Peyer's patch (tissue), 4 donors: ENCODE measurements at regions not wholly inside any gene's neighbourhood (a gene's known extent, or its start where the extent isn't known, plus 50 kb on each side); places are given as distances from the start of the nearest gene placed in this dataset.

Source experiments
- DNase-seq, 3 donors: peaks; one replicate each; pipeline ENCODE4 v3.0.0-alpha.2; 2017 to 2019
- H3K27ac ChIP-seq, 4 donors: fragments of 200-600 bp; sonication (generic); one replicate each; pipeline ENCODE4 v1.5.1; 2016 to 2019
- H3K27me3 ChIP-seq, 2 donors: fragments of 200-600 bp; sonication (generic); one replicate each; pipeline ENCODE4 v1.5.1; 2019
- H3K36me3 ChIP-seq, 3 donors: fragments of 200-600 bp; sonication (generic); one replicate each; pipeline ENCODE4 v1.5.1; 2016 to 2019
- H3K4me1 ChIP-seq, 4 donors: fragments of 200-600 bp; sonication (generic); one replicate each; pipeline ENCODE4 v1.5.1; 2016 to 2019
- H3K4me3 ChIP-seq, 4 donors: fragments of 200-600 bp; sonication (generic); 1 replicate in 3 of 4; 2 replicates in 1 of 4; pipeline ENCODE4 v1.5.1; 2016 to 2019; ENCODE audit warnings: mild to moderate bottlenecking in 1 of 4
- H3K9me3 ChIP-seq, 4 donors: fragments of 200-600 bp; sonication (generic); one replicate each; pipeline ENCODE4 v1.5.1; 2016 to 2019; ENCODE audit warnings: mild to moderate bottlenecking in 1 of 4
- CTCF ChIP-seq, 6 experiments: fragments of 450-650 bp in 4 of 6; fragments of 200-600 bp in 2 of 6; sonication (generic) in 1 of 6; IDR thresholded peaks; one replicate each; pipeline ENCODE4 v1.5.1; 2017 to 2019; ENCODE audit warnings: antibody characterized with exemption in 6 of 6, mild to moderate bottlenecking in 3 of 6, moderate library complexity in 1 of 6
- POLR2A ChIP-seq, 2 donors: fragments of 450-650 bp; IDR thresholded peaks; one replicate each; pipeline ENCODE4 v1.5.1; 2017; ENCODE audit warnings: antibody characterized with exemption in 2 of 2, mild to moderate bottlenecking in 2 of 2, moderate library complexity in 2 of 2

- Histone ChIP-seq H3K9me3 (no peaks in the 10 kb centered on the region), H3K27me3 (no peaks in the 10 kb centered on the region), H3K36me3 (no peaks in the 10 kb centered on the region), H3K4me1 (no peaks in the 10 kb centered on the region), H3K4me3 (no peak overlapping the region), H3K27ac (no peak overlapping the region)
- TF ChIP-seq POLR2A (IDR thresholded peaks at IDR 0.05), result no peak
- no peak for TF ChIP-seq CTCF (IDR thresholded peaks at IDR 0.05)
- DNase-seq, result no peak
Observed at GRCh38 chr1:219772265-219773036, 155.9 kb downstream of the SLC30A10 start.

GRCh38 chr1:219771080-219771479 lies 157.3 kb downstream of the SLC30A10 start:
- H3K27ac ChIP-seq, result no peak overlapping the region
- TF ChIP-seq CTCF (IDR thresholded peaks at IDR 0.05), result no peak
- no peak for TF ChIP-seq POLR2A (IDR thresholded peaks at IDR 0.05)
- H3K4me1 ChIP-seq, result no peaks in the 10 kb centered on the region
- H3K27me3 ChIP-seq, result no peaks in the 10 kb centered on the region
- H3K9me3 ChIP-seq, result no peaks in the 10 kb centered on the region
- no peak overlapping the region for H3K4me3 ChIP-seq
- DNase-seq, result no peak
- no peaks in the 10 kb centered on the region for H3K36me3 ChIP-seq

- Histone ChIP-seq H3K27me3 (no peaks in the 10 kb centered on the region), H3K36me3 (no peaks in the 10 kb centered on the region), H3K4me1 (no peaks in the 10 kb centered on the region), H3K4me3 (no peak overlapping the region), H3K9me3 (no peaks in the 10 kb centered on the region), H3K27ac (no peak overlapping the region)
- TF ChIP-seq POLR2A (IDR thresholded peaks at IDR 0.05) (no peak), CTCF (IDR thresholded peaks at IDR 0.05) (no peak)
- no peak for DNase-seq
Observed at GRCh38 chr1:219763321-219763720, 150.4 kb upstream of the ZC3H11B start.

GRCh38 chr1:219761208-219761860 lies 148.4 kb upstream of the ZC3H11B start:
- no peaks in the 10 kb centered on the region for H3K27me3 ChIP-seq
- no peak overlapping the region for H3K27ac ChIP-seq
- H3K9me3 ChIP-seq, result no peaks in the 10 kb centered on the region
- no peak for DNase-seq
- H3K4me3 ChIP-seq, result no peak overlapping the region
- H3K36me3 ChIP-seq, result no peaks in the 10 kb centered on the region
- H3K4me1 ChIP-seq, result no peaks in the 10 kb centered on the region
- TF ChIP-seq CTCF (IDR thresholded peaks at IDR 0.05) (no peak), POLR2A (IDR thresholded peaks at IDR 0.05) (no peak)

GRCh38 chr1:219759095-219759494 lies 146.2 kb upstream of the ZC3H11B start:
- no peaks in the 10 kb centered on the region for H3K27me3 ChIP-seq
- no peaks in the 10 kb centered on the region for H3K9me3 ChIP-seq
- H3K4me3 ChIP-seq, result no peak overlapping the region
- TF ChIP-seq POLR2A (IDR thresholded peaks at IDR 0.05), result no peak
- no peak for TF ChIP-seq CTCF (IDR thresholded peaks at IDR 0.05)
- H3K36me3 ChIP-seq, result no peaks in the 10 kb centered on the region
- no peak overlapping the region for H3K27ac ChIP-seq
- H3K4me1 ChIP-seq, result no peaks in the 10 kb centered on the region
- DNase-seq, result no peak
